ENCODE measurements at regions not wholly inside any gene's neighbourhood (a gene's known extent, or its start where the extent isn't known, plus 50 kb on each side); places are given as distances from the start of the nearest gene placed in this dataset.
"Not testable (repeated sequence)": the region's sequence is repeated elsewhere in the genome, so short reads cannot be mapped to it uniquely, and the experiment has no call there.

GRCh38 chr5:122661496-122662180, 113.2 kb upstream of the SNX2 start:
- Histone ChIP-seq H3K4me1 (ENCODE audit: control insufficient read depth, insufficient read depth, low read length, unreplicated experiment) (peaks cover 6% of the 10 kb centered on the region), H3K36me3 (ENCODE audit: insufficient read depth, low read length) (no peaks in the 10 kb centered on the region), H3K27me3 (ENCODE audit: insufficient read depth, low read length) (no peaks in the 10 kb centered on the region), H3K79me2 (ENCODE audit: control insufficient read depth, insufficient read depth, low read length, unreplicated experiment) (no peaks in the 10 kb centered on the region), H3K27ac (ENCODE audit: low read depth, low read length) (no peak overlapping the region), H2AFZ (ENCODE audit: low read length, unreplicated experiment) (no peak overlapping the region), H3K4me3 (ENCODE audit: low read depth, low read length) (no peak overlapping the region)

GRCh38 chr5:122665051-122665450, 109.8 kb upstream of the SNX2 start:
- Histone ChIP-seq H3K27ac (ENCODE audit: low read depth, low read length) (no peak overlapping the region), H3K79me2 (ENCODE audit: control insufficient read depth, insufficient read depth, low read length, unreplicated experiment) (no peaks in the 10 kb centered on the region), H3K4me1 (ENCODE audit: control insufficient read depth, insufficient read depth, low read length, unreplicated experiment) (peaks cover 6% of the 10 kb centered on the region), H3K36me3 (ENCODE audit: insufficient read depth, low read length) (no peaks in the 10 kb centered on the region), H3K27me3 (ENCODE audit: insufficient read depth, low read length) (no peaks in the 10 kb centered on the region), H3K4me3 (ENCODE audit: low read depth, low read length) (no peak overlapping the region), H2AFZ (ENCODE audit: low read length, unreplicated experiment) (no peak overlapping the region)

GRCh38 chr5:122668552-122668951, 106.3 kb upstream of the SNX2 start:
- no peak overlapping the region for H3K27ac ChIP-seq (ENCODE audit: low read depth, low read length)

GRCh38 chr5:122669709-122670108, 105.2 kb upstream of the SNX2 start:
- not testable (repeated sequence) for H3K4me1 ChIP-seq (ENCODE audit: control insufficient read depth, insufficient read depth, low read length, unreplicated experiment); H3K27me3 ChIP-seq (ENCODE audit: insufficient read depth, low read length); H3K79me2 ChIP-seq (ENCODE audit: control insufficient read depth, insufficient read depth, low read length, unreplicated experiment); H2AFZ ChIP-seq (ENCODE audit: low read length, unreplicated experiment); H3K4me3 ChIP-seq (ENCODE audit: low read depth, low read length); H3K27ac ChIP-seq (ENCODE audit: low read depth, low read length); H3K36me3 ChIP-seq (ENCODE audit: insufficient read depth, low read length)

More at GRCh38 chr5:122668552-122668951, 106.3 kb upstream of the SNX2 start:
- Histone ChIP-seq H3K27me3 (ENCODE audit: insufficient read depth, low read length) (no peaks in the 10 kb centered on the region), H3K79me2 (ENCODE audit: control insufficient read depth, insufficient read depth, low read length, unreplicated experiment) (no peaks in the 10 kb centered on the region), H3K4me1 (ENCODE audit: control insufficient read depth, insufficient read depth, low read length, unreplicated experiment) (no peaks in the 10 kb centered on the region), H3K36me3 (ENCODE audit: insufficient read depth, low read length) (no peaks in the 10 kb centered on the region), H2AFZ (ENCODE audit: low read length, unreplicated experiment) (no peak overlapping the region), H3K4me3 (ENCODE audit: low read depth, low read length) (no peak overlapping the region)

GRCh38 chr5:122673343-122673742, 101.5 kb upstream of the SNX2 start:
- H3K27me3 ChIP-seq (ENCODE audit: insufficient read depth, low read length): no peaks in the 10 kb centered on the region
- no peak overlapping the region for H3K27ac ChIP-seq (ENCODE audit: low read depth, low read length)
- no peaks in the 10 kb centered on the region for H3K4me1 ChIP-seq (ENCODE audit: control insufficient read depth, insufficient read depth, low read length, unreplicated experiment)
- H3K79me2 ChIP-seq (ENCODE audit: control insufficient read depth, insufficient read depth, low read length, unreplicated experiment): no peaks in the 10 kb centered on the region
- H3K4me3 ChIP-seq (ENCODE audit: low read depth, low read length): no peak overlapping the region
- H3K36me3 ChIP-seq (ENCODE audit: insufficient read depth, low read length): no peaks in the 10 kb centered on the region
- no peak overlapping the region for H2AFZ ChIP-seq (ENCODE audit: low read length, unreplicated experiment)

GRCh38 chr5:122674385-122674784, 100.5 kb upstream of the SNX2 start:
- Histone ChIP-seq H3K36me3 (ENCODE audit: insufficient read depth, low read length) (no peaks in the 10 kb centered on the region), H2AFZ (ENCODE audit: low read length, unreplicated experiment) (no peak overlapping the region), H3K4me3 (ENCODE audit: low read depth, low read length) (no peak overlapping the region), H3K27ac (ENCODE audit: low read depth, low read length) (no peak overlapping the region), H3K4me1 (ENCODE audit: control insufficient read depth, insufficient read depth, low read length, unreplicated experiment) (no peaks in the 10 kb centered on the region), H3K79me2 (ENCODE audit: control insufficient read depth, insufficient read depth, low read length, unreplicated experiment) (no peaks in the 10 kb centered on the region), H3K27me3 (ENCODE audit: insufficient read depth, low read length) (no peaks in the 10 kb centered on the region)

GRCh38 chr5:122680623-122681350, 94.1 kb upstream of the SNX2 start:
- Histone ChIP-seq H3K4me3 (ENCODE audit: low read depth, low read length) (no peak overlapping the region), H2AFZ (ENCODE audit: low read length, unreplicated experiment) (no peak overlapping the region), H3K36me3 (ENCODE audit: insufficient read depth, low read length) (no peaks in the 10 kb centered on the region), H3K27ac (ENCODE audit: low read depth, low read length) (no peak overlapping the region), H3K27me3 (ENCODE audit: insufficient read depth, low read length) (no peaks in the 10 kb centered on the region), H3K4me1 (ENCODE audit: control insufficient read depth, insufficient read depth, low read length, unreplicated experiment) (no peaks in the 10 kb centered on the region), H3K79me2 (ENCODE audit: control insufficient read depth, insufficient read depth, low read length, unreplicated experiment) (no peaks in the 10 kb centered on the region)

GRCh38 chr5:122683631-122684030, 91.2 kb upstream of the SNX2 start:
- Histone ChIP-seq H3K4me3 (ENCODE audit: low read depth, low read length) (no peak overlapping the region), H2AFZ (ENCODE audit: low read length, unreplicated experiment) (no peak overlapping the region), H3K79me2 (ENCODE audit: control insufficient read depth, insufficient read depth, low read length, unreplicated experiment) (no peaks in the 10 kb centered on the region), H3K27me3 (ENCODE audit: insufficient read depth, low read length) (no peaks in the 10 kb centered on the region), H3K27ac (ENCODE audit: low read depth, low read length) (no peak overlapping the region), H3K4me1 (ENCODE audit: control insufficient read depth, insufficient read depth, low read length, unreplicated experiment) (no peaks in the 10 kb centered on the region), H3K36me3 (ENCODE audit: insufficient read depth, low read length) (no peaks in the 10 kb centered on the region)

- H3K27ac ChIP-seq (ENCODE audit: low read depth, low read length): no peak overlapping the region
- H3K4me1 ChIP-seq (ENCODE audit: control insufficient read depth, insufficient read depth, low read length, unreplicated experiment): no peaks in the 10 kb centered on the region
- no peak overlapping the region for H2AFZ ChIP-seq (ENCODE audit: low read length, unreplicated experiment)
- no peak overlapping the region for H3K4me3 ChIP-seq (ENCODE audit: low read depth, low read length)
- H3K79me2 ChIP-seq (ENCODE audit: control insufficient read depth, insufficient read depth, low read length, unreplicated experiment): no peaks in the 10 kb centered on the region
- H3K36me3 ChIP-seq (ENCODE audit: insufficient read depth, low read length): no peaks in the 10 kb centered on the region
- H3K27me3 ChIP-seq (ENCODE audit: insufficient read depth, low read length): no peaks in the 10 kb centered on the region
These were observed 84.6 kb upstream of the SNX2 start for GRCh38 chr5:122690266-122690665.

- Histone ChIP-seq H3K4me1 (ENCODE audit: control insufficient read depth, insufficient read depth, low read length, unreplicated experiment) (no peaks in the 10 kb centered on the region), H3K27me3 (ENCODE audit: insufficient read depth, low read length) (no peaks in the 10 kb centered on the region), H3K27ac (ENCODE audit: low read depth, low read length) (no peak overlapping the region), H3K36me3 (ENCODE audit: insufficient read depth, low read length) (no peaks in the 10 kb centered on the region), H3K4me3 (ENCODE audit: low read depth, low read length) (no peak overlapping the region), H2AFZ (ENCODE audit: low read length, unreplicated experiment) (no peak overlapping the region), H3K79me2 (ENCODE audit: control insufficient read depth, insufficient read depth, low read length, unreplicated experiment) (no peaks in the 10 kb centered on the region)
These were observed 82.9 kb upstream of the SNX2 start for GRCh38 chr5:122691931-122692330.

GRCh38 chr5:122693963-122694362, 80.9 kb upstream of the SNX2 start:
- H3K79me2 ChIP-seq (ENCODE audit: control insufficient read depth, insufficient read depth, low read length, unreplicated experiment): no peaks in the 10 kb centered on the region
- H3K27ac ChIP-seq (ENCODE audit: low read depth, low read length): no peak overlapping the region
- no peak overlapping the region for H2AFZ ChIP-seq (ENCODE audit: low read length, unreplicated experiment)
- no peaks in the 10 kb centered on the region for H3K4me1 ChIP-seq (ENCODE audit: control insufficient read depth, insufficient read depth, low read length, unreplicated experiment)
- no peak overlapping the region for H3K4me3 ChIP-seq (ENCODE audit: low read depth, low read length)
- no peaks in the 10 kb centered on the region for H3K27me3 ChIP-seq (ENCODE audit: insufficient read depth, low read length)
- no peaks in the 10 kb centered on the region for H3K36me3 ChIP-seq (ENCODE audit: insufficient read depth, low read length)
